ENCODE measurements at regions not wholly inside any gene's neighbourhood (a gene's known extent, or its start where the extent isn't known, plus 50 kb on each side); places are given as distances from the start of the nearest gene placed in this dataset.

GRCh38 chr4:27595571-27596360, 735.1 kb downstream of the STIM2 start:
- TF ChIP-seq POLR2A (IDR thresholded peaks at IDR 0.05) (no peak), CTCF (IDR thresholded peaks at IDR 0.05) (no peak)
